Mesenchymal stem cell (in vitro differentiated cells and primary cell): ENCODE measurements at regions not wholly inside any gene's neighbourhood (a gene's known extent, or its start where the extent isn't known, plus 50 kb on each side); places are given as distances from the start of the nearest gene placed in this dataset.
"Not testable (repeated sequence)": the region's sequence is repeated elsewhere in the genome, so short reads cannot be mapped to it uniquely, and the experiment has no call there.

Source experiments
- DNase-seq: peaks from one replicate; pipeline ENCODE4 v3.0.0-alpha.2; 2013
- H2AFZ ChIP-seq: one replicate; pipeline ENCODE4 v1.6.1; 2013; ENCODE audit warnings: low read depth, mild to moderate bottlenecking, control low read depth, inconsistent platforms, low read length, moderate library complexity
- H2AK5ac ChIP-seq: 2 replicates; pipeline ENCODE4 v1.6.1; 2013; ENCODE audit warnings: low read length, moderate library complexity, mild to moderate bottlenecking, inconsistent platforms; ENCODE audit not compliant: severe bottlenecking
- H2BK120ac ChIP-seq: one replicate; pipeline ENCODE4 v1.6.1; 2013; ENCODE audit warnings: low read depth, mild to moderate bottlenecking, inconsistent platforms, low read length, moderate library complexity
- H2BK12ac ChIP-seq, 2 experiments: one replicate each; pipeline ENCODE4 v1.6.1; 2013; ENCODE audit warnings: inconsistent platforms in 2 of 2, low read length in 2 of 2, mild to moderate bottlenecking in 2 of 2, moderate library complexity in 2 of 2, control low read depth in 1 of 2
- H2BK15ac ChIP-seq: one replicate; pipeline ENCODE4 v1.6.1; 2013; ENCODE audit warnings: mild to moderate bottlenecking, low read depth, inconsistent platforms; ENCODE audit not compliant: poor library complexity, severe bottlenecking
- H2BK5ac ChIP-seq: 2 replicates; pipeline ENCODE4 v1.6.1; 2013; ENCODE audit warnings: low read depth, mild to moderate bottlenecking, low read length, control low read depth, inconsistent platforms; ENCODE audit not compliant: poor library complexity, severe bottlenecking
- H3K14ac ChIP-seq, 2 experiments: one replicate each; pipeline ENCODE4 v1.6.1; 2013; ENCODE audit warnings: inconsistent platforms in 2 of 2, low read length in 2 of 2, control low read depth in 1 of 2, mild to moderate bottlenecking in 1 of 2, moderate library complexity in 1 of 2
- H3K18ac ChIP-seq, 2 experiments: one replicate each; pipeline ENCODE4 v1.6.1; 2013; ENCODE audit warnings: inconsistent platforms in 2 of 2, low read length in 2 of 2, control low read depth in 1 of 2, low read depth in 1 of 2, mild to moderate bottlenecking in 1 of 2
- H3K23ac ChIP-seq, 2 experiments: one replicate each; pipeline ENCODE4 v1.6.1; 2013; ENCODE audit warnings: inconsistent platforms in 2 of 2, low read length in 2 of 2, mild to moderate bottlenecking in 2 of 2, moderate library complexity in 2 of 2, control low read depth in 1 of 2
- H3K27ac ChIP-seq: 2 replicates; pipeline ENCODE4 v1.5.1; 2013; ENCODE audit warnings: mild to moderate bottlenecking, moderate library complexity, low read length, control low read depth, inconsistent platforms; ENCODE audit not compliant: poor library complexity, severe bottlenecking
- H3K27me3 ChIP-seq, 2 experiments: 2 replicates each; pipeline versions ENCODE4 v1.6.1 to v1.7.0; 2013; ENCODE audit warnings: low read length in 2 of 2, mild to moderate bottlenecking in 2 of 2, moderate library complexity in 2 of 2, control low read depth in 1 of 2, inconsistent platforms in 1 of 2; ENCODE audit not compliant: control insufficient read depth in 1 of 2, insufficient read depth in 1 of 2
- H3K36me3 ChIP-seq, 2 experiments: 2 replicates each; pipeline versions ENCODE4 v1.6.1 to v1.7.0; 2013; ENCODE audit warnings: low read length in 2 of 2, control low read depth in 1 of 2, inconsistent platforms in 1 of 2, low read depth in 1 of 2, mild to moderate bottlenecking in 1 of 2; ENCODE audit not compliant: insufficient read depth in 2 of 2, control insufficient read depth in 1 of 2
- H3K4ac ChIP-seq, 2 experiments: one replicate each; pipeline ENCODE4 v1.6.1; 2013; ENCODE audit warnings: inconsistent platforms in 2 of 2, low read length in 2 of 2, mild to moderate bottlenecking in 2 of 2, moderate library complexity in 2 of 2, control low read depth in 1 of 2, low read depth in 1 of 2
- H3K4me1 ChIP-seq: 2 replicates; pipeline ENCODE4 v1.6.1; 2013; ENCODE audit warnings: low read depth, low read length, control low read depth; ENCODE audit not compliant: control insufficient read depth, insufficient read depth
- H3K4me2 ChIP-seq: 2 replicates; pipeline ENCODE4 v1.6.1; 2013; ENCODE audit warnings: low read length, mild to moderate bottlenecking, inconsistent platforms; ENCODE audit not compliant: poor library complexity, severe bottlenecking
- H3K4me3 ChIP-seq, 2 experiments: 2 replicates each; pipeline versions ENCODE4 v1.5.1 to v1.7.0; 2013; ENCODE audit warnings: low read length in 2 of 2, mild to moderate bottlenecking in 2 of 2, control low read depth in 1 of 2, low read depth in 1 of 2; ENCODE audit not compliant: insufficient read depth in 1 of 2
- H3K79me1 ChIP-seq: replicated peaks from 2 replicates; pipeline ENCODE4 v1.6.1; 2013; ENCODE audit warnings: mild to moderate bottlenecking, control low read depth, low read length, inconsistent platforms; ENCODE audit not compliant: poor library complexity, severe bottlenecking
- H3K9ac ChIP-seq: 2 replicates; pipeline ENCODE4 v1.7.0; 2013; ENCODE audit warnings: mild to moderate bottlenecking, low read length, moderate library complexity
- H3K9me3 ChIP-seq: 2 replicates; pipeline ENCODE4 v1.7.0; 2013; ENCODE audit warnings: mild to moderate bottlenecking, low read length; ENCODE audit not compliant: control insufficient read depth
- H4K8ac ChIP-seq: one replicate; pipeline ENCODE4 v1.6.1; 2013; ENCODE audit warnings: inconsistent platforms, mild to moderate bottlenecking, low read length, moderate library complexity
- H4K91ac ChIP-seq: one replicate; pipeline ENCODE4 v1.6.1; 2013; ENCODE audit warnings: mild to moderate bottlenecking, low read length, inconsistent platforms
- WGBS: methylation state at CpG from one replicate; pipeline ENCODE4 v1.1.7; 2013; ENCODE audit warnings: mixed read lengths; 5-methylcytosine and 5-hydroxymethylcytosine counted together

- Histone ChIP-seq H3K36me3 (no peaks in the 10 kb centered on the region), H3K4me2 (no peak overlapping the region), H3K79me1 (no peaks in the 10 kb centered on the region), H3K9ac (no peak overlapping the region), H3K14ac (no peak overlapping the region), H2AFZ (no peak overlapping the region), H2AK5ac (peak overlapping the region; percentile 65), H3K27ac (peak overlapping the region; percentile 82), H4K91ac (no peak overlapping the region), H4K8ac (no peak overlapping the region), H3K4me3 (no peak overlapping the region), H3K4ac (no peak overlapping the region), H3K23ac (no peak overlapping the region), H2BK120ac (no peak overlapping the region), H3K27me3 (no peaks in the 10 kb centered on the region), H2BK12ac (no peak overlapping the region), H3K4me1 (peaks cover 2% of the 10 kb centered on the region), H3K9me3 (no peaks in the 10 kb centered on the region), H3K18ac (no peak overlapping the region), H2BK5ac (peak overlapping the region; percentile 0), H2BK15ac (no peak overlapping the region)
- 83% methylated on average over 1 of the region's 3 CpGs for WGBS
- no peak for DNase-seq
These were observed 50.6 kb upstream of the EHBP1 start for GRCh38 chr2:62654876-62655359.

- Histone ChIP-seq H2AFZ (no peak overlapping the region), H2BK12ac (no peak overlapping the region), H3K14ac (no peak overlapping the region), H2BK15ac (no peak overlapping the region), H3K4me2 (no peak overlapping the region), H2BK120ac (no peak overlapping the region), H3K4me1 (peaks cover 1% of the 10 kb centered on the region), H3K27me3 (no peaks in the 10 kb centered on the region), H3K4me3 (no peak overlapping the region), H3K9ac (no peak overlapping the region), H3K27ac (peak overlapping the region; percentile 82), H3K9me3 (no peaks in the 10 kb centered on the region), H2AK5ac (no peak overlapping the region), H3K23ac (no peak overlapping the region), H4K91ac (no peak overlapping the region), H4K8ac (no peak overlapping the region), H2BK5ac (no peak overlapping the region), H3K4ac (no peak overlapping the region), H3K36me3 (no peaks in the 10 kb centered on the region), H3K18ac (peak overlapping the region in 1 of 2 experiments; percentile 24), H3K79me1 (no peaks in the 10 kb centered on the region)
- no peak for DNase-seq
- 100% methylated on average over 1 of the region's 3 CpGs for WGBS
These were observed 51.1 kb upstream of the EHBP1 start for GRCh38 chr2:62654423-62654791.

- DNase-seq: no peak
- Histone ChIP-seq H3K4me3 (no peak overlapping the region), H3K9me3 (no peaks in the 10 kb centered on the region), H3K79me1 (no peaks in the 10 kb centered on the region), H2BK12ac (no peak overlapping the region), H2AK5ac (no peak overlapping the region), H3K27me3 (no peaks in the 10 kb centered on the region), H2BK120ac (no peak overlapping the region), H3K23ac (no peak overlapping the region), H3K36me3 (no peaks in the 10 kb centered on the region), H3K4me2 (no peak overlapping the region), H3K27ac (peak overlapping the region; percentile 82), H3K18ac (no peak overlapping the region), H3K4me1 (peaks cover 1% of the 10 kb centered on the region), H3K14ac (no peak overlapping the region), H4K91ac (no peak overlapping the region), H2BK15ac (no peak overlapping the region), H3K4ac (no peak overlapping the region), H4K8ac (no peak overlapping the region), H3K9ac (no peak overlapping the region), H2AFZ (no peak overlapping the region), H2BK5ac (peak overlapping the region; percentile 68)
- 85% methylated on average over 4 of the region's 5 CpGs for WGBS
These were observed 51.7 kb upstream of the EHBP1 start for GRCh38 chr2:62653582-62654422.

- H3K27me3 ChIP-seq, H3K4me1 ChIP-seq, H2AFZ ChIP-seq, H2AK5ac ChIP-seq, H2BK12ac ChIP-seq, H3K9ac ChIP-seq, H3K18ac ChIP-seq, H2BK15ac ChIP-seq, H3K36me3 ChIP-seq, H3K14ac ChIP-seq, H3K27ac ChIP-seq, H3K4ac ChIP-seq, H4K8ac ChIP-seq, DNase-seq, H3K79me1 ChIP-seq, H2BK5ac ChIP-seq, H2BK120ac ChIP-seq, H3K4me2 ChIP-seq, H4K91ac ChIP-seq, H3K9me3 ChIP-seq, H3K23ac ChIP-seq, H3K4me3 ChIP-seq: not testable (repeated sequence)
- no CpG with 5 or more reads among the region's 2 CpGs for WGBS
These were observed 56.4 kb upstream of the EHBP1 start for GRCh38 chr2:62649087-62649486.
